OCI-LY7 (cell line): ENCODE measurements at regions not wholly inside any gene's neighbourhood (a gene's known extent, or its start where the extent isn't known, plus 50 kb on each side); places are given as distances from the start of the nearest gene placed in this dataset.

ENCODE experiments used
- EZH2phosphoT487 ChIP-seq: fragments of 200-600 bp; sonication (generic); IDR thresholded peaks from 2 replicates; pipeline ENCODE4 v1.6.1; 2018; ENCODE audit warnings: low read depth, borderline replicate concordance, mild to moderate bottlenecking, mixed run types, antibody characterized with exemption, low read length, moderate library complexity, mixed read lengths
- TF ChIP-seq, protein P1 (sequence below): fragments of 200-600 bp; sonication (generic); conservative IDR thresholded peaks from 2 replicates; pipeline ENCODE4 v1.5.1; 2014; ENCODE audit warnings: mild to moderate bottlenecking, antibody characterized with exemption, low read length, moderate library complexity, mixed read lengths

DNA sequence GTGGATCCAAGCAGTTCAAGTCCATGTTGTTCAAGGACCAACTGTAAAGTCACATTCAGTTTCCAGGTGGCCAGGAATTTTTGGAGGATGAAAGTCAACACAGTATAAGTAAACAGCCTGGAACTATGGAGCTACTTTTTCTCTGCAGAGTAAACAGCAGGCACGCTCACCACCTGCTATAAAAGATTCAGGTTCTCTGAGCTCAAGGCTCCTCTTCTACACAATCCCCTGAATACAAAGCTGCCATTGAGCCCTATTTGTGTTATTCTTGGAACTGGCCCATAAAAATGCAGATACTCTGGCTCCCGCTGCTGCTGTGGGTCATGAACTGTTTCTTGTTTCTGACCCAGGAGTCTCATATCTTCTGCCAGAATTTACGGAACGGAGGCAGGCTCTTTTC, 56.9 kb upstream of the PRR5 start:
- TF ChIP-seq, protein P1, sequence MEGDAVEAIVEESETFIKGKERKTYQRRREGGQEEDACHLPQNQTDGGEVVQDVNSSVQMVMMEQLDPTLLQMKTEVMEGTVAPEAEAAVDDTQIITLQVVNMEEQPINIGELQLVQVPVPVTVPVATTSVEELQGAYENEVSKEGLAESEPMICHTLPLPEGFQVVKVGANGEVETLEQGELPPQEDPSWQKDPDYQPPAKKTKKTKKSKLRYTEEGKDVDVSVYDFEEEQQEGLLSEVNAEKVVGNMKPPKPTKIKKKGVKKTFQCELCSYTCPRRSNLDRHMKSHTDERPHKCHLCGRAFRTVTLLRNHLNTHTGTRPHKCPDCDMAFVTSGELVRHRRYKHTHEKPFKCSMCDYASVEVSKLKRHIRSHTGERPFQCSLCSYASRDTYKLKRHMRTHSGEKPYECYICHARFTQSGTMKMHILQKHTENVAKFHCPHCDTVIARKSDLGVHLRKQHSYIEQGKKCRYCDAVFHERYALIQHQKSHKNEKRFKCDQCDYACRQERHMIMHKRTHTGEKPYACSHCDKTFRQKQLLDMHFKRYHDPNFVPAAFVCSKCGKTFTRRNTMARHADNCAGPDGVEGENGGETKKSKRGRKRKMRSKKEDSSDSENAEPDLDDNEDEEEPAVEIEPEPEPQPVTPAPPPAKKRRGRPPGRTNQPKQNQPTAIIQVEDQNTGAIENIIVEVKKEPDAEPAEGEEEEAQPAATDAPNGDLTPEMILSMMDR, result no peak
- no peak for TF ChIP-seq EZH2phosphoT487
